ENCODE measurements at regions not wholly inside any gene's neighbourhood (a gene's known extent, or its start where the extent isn't known, plus 50 kb on each side); places are given as distances from the start of the nearest gene placed in this dataset.

DNA sequence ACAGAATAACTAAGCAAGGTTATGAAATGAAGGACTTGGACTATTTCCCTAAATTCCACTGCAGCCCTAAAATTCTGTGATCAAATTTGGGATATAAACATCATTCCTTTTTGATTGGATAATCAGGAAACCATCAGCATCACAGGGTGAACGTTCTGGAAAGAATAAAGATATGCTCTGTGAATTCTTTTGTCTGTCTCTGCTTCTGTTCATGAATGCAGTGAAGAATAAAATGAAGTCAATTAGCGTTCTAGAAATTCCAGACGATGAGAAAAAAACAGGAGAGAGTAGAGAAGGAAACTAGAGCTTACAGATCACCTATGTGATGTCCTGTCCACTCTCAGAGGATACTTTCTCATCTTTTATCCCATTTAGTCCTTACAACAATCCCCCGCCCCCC is 295.1 kb upstream of the SOX9 start:
- H3K36me3 ChIP-seq (ENCODE audit: control insufficient read depth, insufficient read depth, low read length), result no peaks in the 10 kb centered on the region
- H3K4me1 Mint-ChIP-seq, result no peaks in the 10 kb centered on the region
- H3K36me3 Mint-ChIP-seq, result no peaks in the 10 kb centered on the region
- H3K9me3 Mint-ChIP-seq, result peaks cover 0 to 9% (median 0%) of the 10 kb centered on the region in 7 donors
- no peak overlapping the region for H3K27ac Mint-ChIP-seq
- no peaks in the 10 kb centered on the region for H3K9me3 ChIP-seq (ENCODE audit: control insufficient read depth in 2 of 2, low read length in 2 of 2)
- no peak overlapping the region for H3K4me3 ChIP-seq (ENCODE audit: low read depth, low read length)
- no peaks in the 10 kb centered on the region for H3K4me1 ChIP-seq (ENCODE audit: control insufficient read depth, insufficient read depth, low read length, poor library complexity, severe bottlenecking)
- DNase-seq, result no peak
- no peaks in the 10 kb centered on the region for H3K27me3 ChIP-seq (ENCODE audit: control insufficient read depth, insufficient read depth, low read length)
- ATAC-seq (ENCODE audit: low read depth in 2 of 2), result no peak
- H3K27me3 Mint-ChIP-seq, result no peaks in the 10 kb centered on the region
- H3K27ac ChIP-seq (ENCODE audit: insufficient read depth, low read length, poor library complexity, severe bottlenecking), result no peak overlapping the region
- no peak overlapping the region for H3K4me3 Mint-ChIP-seq

DNA sequence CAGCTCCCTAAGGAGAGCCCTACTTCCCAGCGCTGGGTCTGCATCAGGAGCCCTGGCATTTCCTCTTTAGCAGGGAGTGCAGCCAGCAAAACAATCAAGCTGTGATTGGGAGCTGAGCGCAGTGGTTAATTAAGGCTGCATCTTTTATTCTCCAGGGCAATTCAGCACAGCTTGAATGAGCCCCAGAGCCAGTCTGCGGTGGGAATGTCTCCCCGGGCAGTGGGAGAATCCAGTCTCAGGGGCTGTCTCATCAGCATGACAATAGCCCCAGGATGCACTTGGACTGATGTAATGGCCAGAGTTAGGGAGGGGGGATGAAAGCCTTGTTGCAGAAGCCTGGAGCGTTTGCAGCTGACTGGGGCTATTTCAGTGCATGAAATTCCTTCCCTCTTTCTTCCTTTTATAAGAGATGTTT is 292.6 kb upstream of the SOX9 start:
- Mint-ChIP-seq H3K9me3 (peaks cover 0 to 4% (median 0%) of the 10 kb centered on the region in 7 donors), H3K27me3 (no peaks in the 10 kb centered on the region), H3K4me1 (no peaks in the 10 kb centered on the region), H3K27ac (no peak overlapping the region), H3K4me3 (no peak overlapping the region), H3K36me3 (no peaks in the 10 kb centered on the region)
- Histone ChIP-seq H3K9me3 (ENCODE audit: control insufficient read depth in 2 of 2, low read length in 2 of 2) (no peaks in the 10 kb centered on the region), H3K4me1 (ENCODE audit: control insufficient read depth, insufficient read depth, low read length, poor library complexity, severe bottlenecking) (no peaks in the 10 kb centered on the region), H3K4me3 (ENCODE audit: low read depth, low read length) (no peak overlapping the region), H3K27me3 (ENCODE audit: control insufficient read depth, insufficient read depth, low read length) (no peaks in the 10 kb centered on the region), H3K27ac (ENCODE audit: insufficient read depth, low read length, poor library complexity, severe bottlenecking) (no peak overlapping the region), H3K36me3 (ENCODE audit: control insufficient read depth, insufficient read depth, low read length) (no peaks in the 10 kb centered on the region)
- no peak for ATAC-seq (ENCODE audit: low read depth in 2 of 2)
- no peak for DNase-seq

DNA sequence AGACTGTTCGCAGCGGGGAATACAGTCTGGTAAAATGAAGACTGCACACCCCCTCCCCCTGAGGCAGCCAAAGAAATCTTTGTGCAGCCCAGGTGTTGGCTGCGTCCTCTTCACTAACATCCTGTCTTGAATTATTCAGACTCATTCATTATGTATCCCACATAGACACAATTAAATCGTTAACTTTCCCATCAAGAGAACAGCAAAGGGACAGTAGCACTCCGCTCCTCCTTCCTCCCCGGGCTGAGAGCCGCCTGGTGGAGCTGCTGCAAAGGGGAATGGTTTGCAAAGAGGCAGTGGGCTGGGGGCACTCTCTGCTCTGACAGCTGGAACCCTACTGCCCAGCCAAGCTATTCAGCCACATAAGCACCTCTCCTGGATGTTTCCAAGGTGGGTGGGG is 290.0 kb upstream of the SOX9 start:
- no peak overlapping the region for H3K4me3 ChIP-seq (ENCODE audit: low read depth, low read length)
- Mint-ChIP-seq H3K4me3 (no peak overlapping the region), H3K9me3 (peaks cover 0 to 8% (median 1%) of the 10 kb centered on the region in 7 donors), H3K36me3 (no peaks in the 10 kb centered on the region), H3K27ac (no peak overlapping the region), H3K27me3 (no peaks in the 10 kb centered on the region), H3K4me1 (no peaks in the 10 kb centered on the region)
- no peaks in the 10 kb centered on the region for H3K27me3 ChIP-seq (ENCODE audit: control insufficient read depth, insufficient read depth, low read length)
- DNase-seq (no peak), ATAC-seq (ENCODE audit: low read depth in 2 of 2) (no peak)
- H3K4me1 ChIP-seq (ENCODE audit: control insufficient read depth, insufficient read depth, low read length, poor library complexity, severe bottlenecking), result no peaks in the 10 kb centered on the region
- no peaks in the 10 kb centered on the region for H3K9me3 ChIP-seq (ENCODE audit: control insufficient read depth in 2 of 2, low read length in 2 of 2)
- no peak overlapping the region for H3K27ac ChIP-seq (ENCODE audit: insufficient read depth, low read length, poor library complexity, severe bottlenecking)
- H3K36me3 ChIP-seq (ENCODE audit: control insufficient read depth, insufficient read depth, low read length), result no peaks in the 10 kb centered on the region

DNA sequence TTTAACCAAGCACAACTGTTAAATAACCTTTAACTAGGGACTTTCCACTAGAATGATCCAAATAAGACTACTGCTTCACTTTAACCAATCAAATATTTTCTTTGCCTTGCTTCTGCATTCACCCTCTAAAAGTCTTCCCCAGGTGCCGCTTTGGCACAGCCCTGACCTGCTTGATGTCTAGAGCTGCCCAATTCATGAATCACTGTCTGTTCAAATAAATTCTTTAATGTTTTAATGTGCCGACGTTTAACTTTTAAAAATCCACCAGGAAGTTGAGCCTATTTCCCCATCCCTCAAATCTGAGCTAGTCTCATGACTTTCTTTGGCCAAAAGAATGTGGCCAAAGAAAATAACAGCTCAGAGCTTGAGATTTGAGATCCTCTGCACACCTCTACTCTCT is 277.8 kb upstream of the SOX9 start:
- Mint-ChIP-seq H3K9me3 (peaks cover 5 to 15% (median 8%) of the 10 kb centered on the region in 7 donors), H3K4me3 (no peak overlapping the region), H3K4me1 (peaks cover 0 to 4% (median 0%) of the 10 kb centered on the region in 4 donors), H3K27me3 (no peaks in the 10 kb centered on the region), H3K27ac (no peak overlapping the region), H3K36me3 (no peaks in the 10 kb centered on the region)
- Histone ChIP-seq H3K27me3 (ENCODE audit: control insufficient read depth, insufficient read depth, low read length) (no peaks in the 10 kb centered on the region), H3K4me1 (ENCODE audit: control insufficient read depth, insufficient read depth, low read length, poor library complexity, severe bottlenecking) (no peaks in the 10 kb centered on the region), H3K9me3 (ENCODE audit: control insufficient read depth in 2 of 2, low read length in 2 of 2) (peaks cover 0 to 2% of the 10 kb centered on the region in 2 experiments), H3K4me3 (ENCODE audit: low read depth, low read length) (no peak overlapping the region), H3K27ac (ENCODE audit: insufficient read depth, low read length, poor library complexity, severe bottlenecking) (no peak overlapping the region), H3K36me3 (ENCODE audit: control insufficient read depth, insufficient read depth, low read length) (no peaks in the 10 kb centered on the region)
- DNase-seq (no peak), ATAC-seq (ENCODE audit: low read depth in 2 of 2) (no peak)

DNA sequence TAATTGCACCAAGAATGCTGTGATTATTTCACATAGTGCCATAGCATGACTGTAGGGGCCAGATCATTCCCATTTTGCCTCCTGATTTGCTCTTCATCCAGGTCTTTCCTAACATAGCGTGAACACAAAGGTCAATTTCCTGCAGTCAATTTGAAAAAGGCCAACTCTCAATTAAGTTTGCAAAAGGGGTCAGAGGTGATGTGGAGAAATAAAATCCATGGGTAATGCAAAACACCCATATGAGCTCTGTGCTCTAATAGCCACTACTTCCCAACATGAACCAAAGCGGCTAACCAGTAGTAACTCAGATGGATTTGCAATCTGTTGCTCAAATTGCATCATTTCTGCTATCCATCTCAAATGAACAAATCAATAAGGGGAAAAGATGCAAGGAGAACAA is 275.5 kb upstream of the SOX9 start:
- no peak overlapping the region for H3K27ac Mint-ChIP-seq
- no peak for ATAC-seq (ENCODE audit: low read depth in 2 of 2)
- peaks cover 0 to 4% (median 0%) of the 10 kb centered on the region in 4 donors for H3K4me1 Mint-ChIP-seq
- Histone ChIP-seq H3K36me3 (ENCODE audit: control insufficient read depth, insufficient read depth, low read length) (no peaks in the 10 kb centered on the region), H3K27me3 (ENCODE audit: control insufficient read depth, insufficient read depth, low read length) (no peaks in the 10 kb centered on the region), H3K4me1 (ENCODE audit: control insufficient read depth, insufficient read depth, low read length, poor library complexity, severe bottlenecking) (no peaks in the 10 kb centered on the region), H3K4me3 (ENCODE audit: low read depth, low read length) (no peak overlapping the region), H3K9me3 (ENCODE audit: control insufficient read depth in 2 of 2, low read length in 2 of 2) (peaks cover 0 to 2% of the 10 kb centered on the region in 2 experiments), H3K27ac (ENCODE audit: insufficient read depth, low read length, poor library complexity, severe bottlenecking) (no peak overlapping the region)
- peaks cover 6 to 15% (median 8%) of the 10 kb centered on the region in 7 donors for H3K9me3 Mint-ChIP-seq
- no peaks in the 10 kb centered on the region for H3K36me3 Mint-ChIP-seq
- H3K4me3 Mint-ChIP-seq, result no peak overlapping the region
- DNase-seq, result no peak
- no peaks in the 10 kb centered on the region for H3K27me3 Mint-ChIP-seq

DNA sequence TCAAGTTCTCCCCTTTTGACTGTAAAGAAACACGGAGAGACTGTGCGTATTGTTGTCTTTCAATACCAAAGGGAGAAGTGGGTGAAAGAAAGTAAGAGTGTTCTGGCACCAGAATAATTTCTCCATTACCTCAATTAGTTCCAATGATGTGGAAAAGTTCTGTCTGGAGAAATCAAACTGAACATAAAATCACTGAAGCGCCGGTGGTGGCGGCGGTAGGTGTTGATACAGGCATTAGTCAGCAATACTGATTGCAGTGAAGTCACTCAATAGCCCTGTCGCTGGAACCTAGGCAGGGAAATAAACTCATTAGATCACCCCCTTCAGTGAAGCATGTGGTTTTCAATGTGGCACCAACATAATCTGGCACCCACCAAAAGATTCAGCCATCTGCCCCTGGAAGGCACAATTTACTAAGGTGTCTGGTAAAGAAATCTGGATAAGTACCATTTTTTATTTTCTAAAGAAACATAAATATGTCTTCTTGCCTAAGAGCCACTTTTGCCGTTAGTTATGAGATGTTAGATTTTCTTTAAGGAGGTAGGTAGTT is 274.2 kb upstream of the SOX9 start:
- Histone ChIP-seq H3K4me1 (ENCODE audit: control insufficient read depth, insufficient read depth, low read length, poor library complexity, severe bottlenecking) (no peaks in the 10 kb centered on the region), H3K27ac (ENCODE audit: insufficient read depth, low read length, poor library complexity, severe bottlenecking) (no peak overlapping the region), H3K36me3 (ENCODE audit: control insufficient read depth, insufficient read depth, low read length) (no peaks in the 10 kb centered on the region), H3K9me3 (ENCODE audit: control insufficient read depth in 2 of 2, low read length in 2 of 2) (peaks cover 0 to 2% of the 10 kb centered on the region in 2 experiments), H3K27me3 (ENCODE audit: control insufficient read depth, insufficient read depth, low read length) (no peaks in the 10 kb centered on the region), H3K4me3 (ENCODE audit: low read depth, low read length) (no peak overlapping the region)
- no peaks in the 10 kb centered on the region for H3K36me3 Mint-ChIP-seq
- no peak overlapping the region for H3K4me3 Mint-ChIP-seq
- no peak for ATAC-seq (ENCODE audit: low read depth in 2 of 2)
- H3K27me3 Mint-ChIP-seq, result no peaks in the 10 kb centered on the region
- peaks cover 4 to 13% (median 7%) of the 10 kb centered on the region in 7 donors for H3K9me3 Mint-ChIP-seq
- no peak for DNase-seq
- H3K27ac Mint-ChIP-seq, result no peak overlapping the region
- H3K4me1 Mint-ChIP-seq, result peaks cover 0 to 4% (median 0%) of the 10 kb centered on the region in 4 donors

DNA sequence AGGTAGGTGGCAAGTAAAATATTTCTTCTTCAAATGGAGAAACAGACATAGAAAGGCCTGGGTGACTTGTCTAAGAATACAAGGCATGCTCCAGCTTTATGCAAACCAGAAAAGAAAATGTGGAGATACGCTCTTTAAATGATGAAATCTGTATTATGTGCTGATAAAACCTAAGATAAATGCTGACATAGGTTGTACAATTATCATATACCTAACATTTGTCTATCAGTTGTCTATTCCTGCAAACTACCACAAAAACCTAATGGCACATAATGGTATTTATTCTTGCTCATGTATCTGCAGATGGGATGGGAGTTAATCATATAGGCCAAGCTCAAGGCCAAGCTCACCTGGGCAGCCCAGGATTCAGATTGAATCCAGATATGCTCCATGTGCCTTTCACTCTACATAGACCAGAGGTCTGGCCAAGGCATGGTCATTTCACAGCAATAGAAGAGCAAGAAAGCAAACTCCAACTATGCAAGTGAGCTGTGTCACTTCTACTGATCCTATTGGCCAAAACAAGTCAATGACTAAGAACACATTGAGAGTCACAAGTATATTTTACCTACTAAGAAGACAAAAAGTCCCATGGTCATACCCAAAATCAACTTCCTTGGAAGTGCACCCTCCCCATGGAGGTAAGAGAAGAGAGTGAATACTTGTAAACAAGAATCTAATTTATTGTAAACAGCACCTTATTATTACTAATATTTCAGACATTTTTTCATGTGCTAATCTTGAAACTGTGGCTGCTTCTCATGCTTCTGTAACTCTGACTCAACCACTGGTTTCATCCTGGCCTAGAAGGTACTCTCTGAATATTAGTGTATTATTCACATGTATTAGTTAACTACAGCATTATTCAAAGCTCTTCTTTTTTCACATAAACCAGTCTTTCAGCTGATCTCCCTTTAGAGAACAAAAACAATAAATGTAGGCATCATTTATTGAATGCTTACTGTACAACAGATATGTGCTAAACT is 270.7 kb upstream of the SOX9 start:
- Mint-ChIP-seq H3K4me3 (no peak overlapping the region), H3K36me3 (no peaks in the 10 kb centered on the region), H3K27ac (no peak overlapping the region), H3K9me3 (peaks cover 0 to 9% (median 4%) of the 10 kb centered on the region in 7 donors), H3K27me3 (no peaks in the 10 kb centered on the region), H3K4me1 (no peaks in the 10 kb centered on the region)
- Histone ChIP-seq H3K4me3 (ENCODE audit: low read depth, low read length) (no peak overlapping the region), H3K9me3 (ENCODE audit: control insufficient read depth in 2 of 2, low read length in 2 of 2) (no peaks in the 10 kb centered on the region), H3K4me1 (ENCODE audit: control insufficient read depth, insufficient read depth, low read length, poor library complexity, severe bottlenecking) (no peaks in the 10 kb centered on the region), H3K36me3 (ENCODE audit: control insufficient read depth, insufficient read depth, low read length) (no peaks in the 10 kb centered on the region), H3K27ac (ENCODE audit: insufficient read depth, low read length, poor library complexity, severe bottlenecking) (no peak overlapping the region), H3K27me3 (ENCODE audit: control insufficient read depth, insufficient read depth, low read length) (no peaks in the 10 kb centered on the region)
- DNase-seq (no peak), ATAC-seq (ENCODE audit: low read depth in 2 of 2) (no peak)
